IPS-18c (cell line): ENCODE measurements at regions not wholly inside any gene's neighbourhood (a gene's known extent, or its start where the extent isn't known, plus 50 kb on each side); places are given as distances from the start of the nearest gene placed in this dataset.
A peak's percentile ranks its signal among the peaks of the same experiment; 100 is the strongest.
"Not testable (repeated sequence)": the region's sequence is repeated elsewhere in the genome, so short reads cannot be mapped to it uniquely, and the experiment has no call there.

Experiments used
- H3K4me3 ChIP-seq: 2 replicates; pipeline ENCODE4 v1.7.0; 2013; ENCODE audit warnings: low read depth, mild to moderate bottlenecking, low read length, moderate library complexity; ENCODE audit not compliant: insufficient read depth
- H3K9me3 ChIP-seq: one replicate; pipeline ENCODE4 v1.6.1; 2013; ENCODE audit warnings: mild to moderate bottlenecking, low read length, moderate library complexity; ENCODE audit not compliant: control insufficient read depth, insufficient read depth

- not testable (repeated sequence) for H3K9me3 ChIP-seq, H3K4me3 ChIP-seq
Observed at GRCh38 chr20:64327223-64327549, 71.6 kb downstream of the PCMTD2 start.

GRCh38 chr20:64327550-64328317 is 72.2 kb downstream of the PCMTD2 start:
- H3K4me3 ChIP-seq: peak overlapping the region; percentile 43; the same call in 1 of the 2 replicates
- not testable (repeated sequence) for H3K9me3 ChIP-seq

GRCh38 chr20:64328595-64329250 is 73.2 kb downstream of the PCMTD2 start:
- H3K9me3 ChIP-seq, H3K4me3 ChIP-seq: not testable (repeated sequence)

- not testable (repeated sequence) for H3K9me3 ChIP-seq, H3K4me3 ChIP-seq
Observed at GRCh38 chr20:64332627-64333026, 77.1 kb downstream of the PCMTD2 start.
